ENCODE measurements at regions not wholly inside any gene's neighbourhood (a gene's known extent, or its start where the extent isn't known, plus 50 kb on each side); places are given as distances from the start of the nearest gene placed in this dataset.

GRCh38 chr21:24861471-24861870 lies 745.8 kb downstream of the MRPL39 start:
- H3K4me1 Mint-ChIP-seq: no peaks in the 10 kb centered on the region
- no peak for TF ChIP-seq CTCF (IDR thresholded peaks at IDR 0.05; ENCODE audit: unreplicated experiment)
- H3K4me3 Mint-ChIP-seq: no peak overlapping the region
- no peaks in the 10 kb centered on the region for H3K27me3 Mint-ChIP-seq (ENCODE audit: low read depth)
- peaks cover 14% of the 10 kb centered on the region for H3K9me3 Mint-ChIP-seq
- H3K36me3 Mint-ChIP-seq: no peaks in the 10 kb centered on the region
- no peak overlapping the region for H3K27ac Mint-ChIP-seq
- DNase-seq (ENCODE audit: low spot score in 2 of 2, unreplicated experiment in 2 of 2): no peak

DNA sequence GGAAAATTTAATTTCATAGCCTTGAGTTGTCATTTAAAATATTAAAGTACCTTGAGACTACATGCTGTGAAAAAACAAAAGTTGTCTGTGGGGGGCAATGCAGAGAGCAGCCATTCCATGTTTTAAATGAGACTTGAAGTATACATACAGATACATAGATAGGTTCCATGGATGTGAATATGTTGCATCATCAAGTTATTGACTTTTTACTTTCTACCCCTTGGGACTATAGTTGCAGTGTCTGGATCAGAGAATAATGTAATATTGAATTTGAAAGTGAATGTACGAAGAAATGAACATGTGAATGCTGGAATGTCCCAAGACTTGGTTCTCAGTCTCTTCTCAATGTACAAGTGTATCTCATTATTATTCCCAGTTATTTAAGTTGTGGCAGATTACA lies 751.0 kb downstream of the MRPL39 start:
- no peaks in the 10 kb centered on the region for H3K4me1 Mint-ChIP-seq
- H3K27ac Mint-ChIP-seq: no peak overlapping the region
- no peak overlapping the region for H3K4me3 Mint-ChIP-seq
- peaks cover 18% of the 10 kb centered on the region for H3K9me3 Mint-ChIP-seq
- no peak for DNase-seq (ENCODE audit: low spot score in 2 of 2, unreplicated experiment in 2 of 2)
- H3K27me3 Mint-ChIP-seq (ENCODE audit: low read depth): no peaks in the 10 kb centered on the region
- no peak for TF ChIP-seq CTCF (IDR thresholded peaks at IDR 0.05; ENCODE audit: unreplicated experiment)
- H3K36me3 Mint-ChIP-seq: no peaks in the 10 kb centered on the region

DNA sequence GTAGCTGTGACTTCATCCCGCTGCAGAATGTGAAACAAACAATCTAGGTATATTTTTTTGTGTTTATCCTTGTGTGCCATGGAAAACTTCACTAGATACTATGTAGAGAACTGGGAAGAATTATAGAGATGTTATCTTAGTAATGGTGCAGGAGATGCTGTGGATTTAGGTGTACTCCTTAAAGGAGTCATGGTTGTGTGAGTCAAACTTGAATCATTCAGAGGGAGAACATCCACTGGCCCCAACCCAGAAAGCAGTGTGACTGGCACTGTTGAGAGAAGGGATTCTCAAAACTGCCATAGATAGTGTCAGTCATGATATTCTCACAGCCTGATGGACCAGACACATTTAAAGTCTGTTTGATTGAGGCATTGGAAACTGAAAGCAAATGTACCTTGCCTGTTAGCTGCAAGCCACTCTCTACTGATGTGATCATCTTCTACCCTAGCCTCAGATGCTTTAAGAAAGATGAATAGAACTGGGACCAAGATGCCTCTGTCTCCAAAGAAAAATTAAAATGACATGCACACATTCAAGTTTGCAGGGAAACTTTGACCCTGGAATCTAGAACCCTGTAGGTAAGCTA lies 754.6 kb downstream of the MRPL39 start:
- H3K9me3 Mint-ChIP-seq: peaks cover 22% of the 10 kb centered on the region
- H3K36me3 Mint-ChIP-seq: no peaks in the 10 kb centered on the region
- H3K4me3 Mint-ChIP-seq: no peak overlapping the region
- H3K4me1 Mint-ChIP-seq: no peaks in the 10 kb centered on the region
- TF ChIP-seq CTCF (IDR thresholded peaks at IDR 0.05; ENCODE audit: unreplicated experiment): no peak
- no peak overlapping the region for H3K27ac Mint-ChIP-seq
- no peak for DNase-seq (ENCODE audit: low spot score in 2 of 2, unreplicated experiment in 2 of 2)
- no peaks in the 10 kb centered on the region for H3K27me3 Mint-ChIP-seq (ENCODE audit: low read depth)

DNA sequence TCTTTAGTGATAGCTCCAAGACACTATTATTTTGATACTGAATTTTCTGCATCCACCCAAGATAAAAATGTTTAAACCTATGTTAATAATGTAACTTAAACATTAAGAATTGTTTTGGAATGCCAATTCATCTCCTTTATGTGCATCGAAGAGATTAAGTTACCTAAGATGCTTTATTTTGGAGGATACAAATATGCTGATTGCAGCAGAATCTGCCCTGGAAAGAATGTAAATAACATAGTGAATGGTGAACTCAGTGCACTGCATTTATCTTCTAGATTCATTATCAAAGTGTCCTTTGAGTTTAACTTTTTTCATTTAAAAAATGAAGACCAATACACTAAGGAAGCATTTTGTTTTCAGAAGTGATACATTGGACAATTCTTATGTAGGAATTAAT lies 757.2 kb downstream of the MRPL39 start:
- TF ChIP-seq CTCF (IDR thresholded peaks at IDR 0.05; ENCODE audit: unreplicated experiment): no peak
- no peaks in the 10 kb centered on the region for H3K27me3 Mint-ChIP-seq (ENCODE audit: low read depth)

GRCh38 chr21:24844671-24845070 lies 762.6 kb downstream of the MRPL39 start:
- Mint-ChIP-seq H3K9me3 (peaks cover 24% of the 10 kb centered on the region), H3K36me3 (no peaks in the 10 kb centered on the region), H3K4me3 (no peak overlapping the region), H3K27ac (no peak overlapping the region), H3K27me3 (ENCODE audit: low read depth) (no peaks in the 10 kb centered on the region), H3K4me1 (no peaks in the 10 kb centered on the region)
- DNase-seq (ENCODE audit: low spot score in 2 of 2, unreplicated experiment in 2 of 2): no peak
- no peak for TF ChIP-seq CTCF (IDR thresholded peaks at IDR 0.05; ENCODE audit: unreplicated experiment)

More for the DNA sequence above, 757.2 kb downstream of the MRPL39 start:
- no peaks in the 10 kb centered on the region for H3K4me1 Mint-ChIP-seq
- H3K36me3 Mint-ChIP-seq: no peaks in the 10 kb centered on the region
- no peak overlapping the region for H3K27ac Mint-ChIP-seq
- H3K9me3 Mint-ChIP-seq: peaks cover 32% of the 10 kb centered on the region
- no peak overlapping the region for H3K4me3 Mint-ChIP-seq
- DNase-seq (ENCODE audit: low spot score in 2 of 2, unreplicated experiment in 2 of 2): no peak

- Mint-ChIP-seq H3K4me3 (no peak overlapping the region), H3K36me3 (no peaks in the 10 kb centered on the region), H3K4me1 (no peaks in the 10 kb centered on the region), H3K9me3 (peaks cover 19% of the 10 kb centered on the region), H3K27me3 (ENCODE audit: low read depth) (no peaks in the 10 kb centered on the region), H3K27ac (no peak overlapping the region)
- DNase-seq (ENCODE audit: low spot score in 2 of 2, unreplicated experiment in 2 of 2): no peak
- no peak for TF ChIP-seq CTCF (IDR thresholded peaks at IDR 0.05; ENCODE audit: unreplicated experiment)
Observed at GRCh38 chr21:24840287-24840686, 767.0 kb downstream of the MRPL39 start.

All from mesothelial cell of epicardium (in vitro differentiated cells).